Stimulated activated CD4-positive, alpha-beta T cell treated with anti-CD3 and anti-CD28 coated beads, Interleukin-15, amount 100 ng/mL, for 1 hour (primary cell): ENCODE measurements at regions not wholly inside any gene's neighbourhood (a gene's known extent, or its start where the extent isn't known, plus 50 kb on each side); places are given as distances from the start of the nearest gene placed in this dataset.
"Not testable (repeated sequence)": the region's sequence is repeated elsewhere in the genome, so short reads cannot be mapped to it uniquely, and the experiment has no call there.

Source experiments
- DNase-seq, 2 donors: peaks; one replicate each; pipeline ENCODE4 v3.0.0-alpha.2; 2020; ENCODE audit warnings: low read depth in 1 of 2, low spot score in 1 of 2

DNA sequence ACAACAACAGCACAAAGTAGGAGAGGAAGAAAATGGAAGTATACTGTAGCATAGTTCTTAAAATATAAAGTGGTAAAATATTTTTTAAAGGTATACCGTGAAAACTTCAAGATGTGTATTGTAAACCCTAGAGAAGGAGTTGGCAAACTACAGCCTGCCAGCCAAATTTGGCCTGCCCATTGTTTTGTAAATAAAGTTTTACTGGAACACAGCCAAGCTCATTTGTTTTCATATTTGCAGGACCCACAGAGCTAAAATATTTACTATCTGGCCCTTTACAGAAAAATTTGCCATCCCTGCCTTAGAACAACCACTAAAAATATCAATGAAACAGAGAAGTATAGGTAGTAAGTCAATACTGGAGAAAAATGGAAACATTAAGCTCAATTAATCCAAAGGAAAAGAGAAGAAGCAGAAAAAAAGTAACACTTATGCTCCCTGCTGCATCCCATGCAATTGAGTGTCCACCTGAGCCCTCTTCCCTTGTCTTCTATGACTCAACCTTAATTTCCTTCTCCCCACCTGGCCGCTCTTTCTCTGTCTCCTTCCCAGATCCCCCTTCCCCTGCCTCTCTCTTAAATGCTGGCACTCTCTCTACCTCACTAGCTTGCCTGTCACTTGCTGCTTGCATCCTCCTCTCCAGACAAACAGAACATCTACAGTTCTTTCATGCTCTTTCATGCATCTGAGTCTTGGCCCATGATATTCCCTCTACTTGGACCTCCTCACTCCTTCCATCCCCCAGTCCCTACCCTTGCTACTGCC is 50.6 kb upstream of the FER start:
- DNase-seq, result no peak

GRCh38 chr5:108696407-108696806 is 51.3 kb upstream of the FER start:
- DNase-seq, result no peak

GRCh38 chr5:108688485-108688884 is 59.2 kb upstream of the FER start:
- no peak for DNase-seq

- DNase-seq, result no peak
Observed at GRCh38 chr5:108687595-108688200, 60.0 kb upstream of the FER start.

DNA sequence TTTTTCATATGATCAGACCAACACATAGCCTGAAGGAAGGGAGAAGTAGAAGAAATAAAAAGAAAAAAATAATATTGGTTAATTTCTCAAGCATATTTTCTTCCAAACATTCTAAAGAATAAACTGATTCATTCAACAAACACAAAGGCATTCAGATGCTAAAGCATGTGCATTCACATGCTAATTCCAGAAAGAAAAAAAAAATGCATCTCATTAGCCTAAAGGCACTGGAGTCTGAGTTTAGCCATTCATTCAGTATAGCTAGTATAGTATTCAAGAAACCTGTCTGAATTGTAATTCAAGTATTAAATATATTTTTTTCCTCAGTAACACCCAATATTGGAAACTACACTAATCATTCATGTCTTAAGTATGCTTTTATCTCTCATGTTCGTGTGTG is 61.0 kb upstream of the FER start:
- no peak for DNase-seq

- DNase-seq, result not testable (repeated sequence)
Observed at GRCh38 chr5:108685448-108686216, 62.1 kb upstream of the FER start.

- no peak for DNase-seq
Observed at GRCh38 chr5:108681079-108681921, 66.4 kb upstream of the FER start.

DNA sequence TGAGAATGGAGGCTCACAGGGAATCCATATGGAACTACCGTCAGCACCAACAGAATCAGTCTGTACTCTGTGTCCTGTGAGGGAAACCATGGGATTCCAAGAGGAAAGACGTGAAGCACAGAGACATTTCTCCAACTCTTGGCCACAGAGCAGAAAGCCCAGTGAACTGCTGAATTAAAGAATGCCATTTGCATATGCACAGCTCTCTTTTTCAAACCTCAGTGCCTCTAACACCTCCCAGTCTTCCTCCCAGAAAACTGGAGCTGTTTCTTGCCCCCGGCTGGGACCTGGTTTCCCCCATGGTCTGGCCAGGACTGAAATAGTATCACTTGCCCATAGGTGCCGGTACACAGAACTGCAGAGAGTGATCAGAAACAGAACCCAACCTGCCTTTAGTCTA is 69.6 kb upstream of the FER start:
- DNase-seq, result no peak

DNA sequence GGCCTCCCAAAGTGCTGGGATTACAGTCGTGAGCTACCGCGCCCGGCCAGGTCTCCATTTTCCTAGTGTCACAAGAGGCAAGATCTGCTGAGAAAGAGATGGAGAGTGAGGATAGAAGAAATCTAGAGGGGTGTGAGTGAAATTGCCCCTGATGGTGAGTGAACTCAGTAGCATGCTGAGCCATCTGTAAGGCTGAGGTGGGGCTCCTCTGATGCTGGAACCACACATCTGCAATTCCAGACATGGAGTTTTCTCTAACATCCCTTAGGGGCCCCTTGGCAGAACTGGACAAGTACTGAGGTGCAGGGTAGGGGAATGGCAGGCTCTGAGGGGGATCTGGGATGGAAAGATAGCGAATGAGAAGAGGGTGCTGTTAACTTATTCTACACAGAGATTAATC is 72.0 kb upstream of the FER start:
- DNase-seq, result no peak

DNA sequence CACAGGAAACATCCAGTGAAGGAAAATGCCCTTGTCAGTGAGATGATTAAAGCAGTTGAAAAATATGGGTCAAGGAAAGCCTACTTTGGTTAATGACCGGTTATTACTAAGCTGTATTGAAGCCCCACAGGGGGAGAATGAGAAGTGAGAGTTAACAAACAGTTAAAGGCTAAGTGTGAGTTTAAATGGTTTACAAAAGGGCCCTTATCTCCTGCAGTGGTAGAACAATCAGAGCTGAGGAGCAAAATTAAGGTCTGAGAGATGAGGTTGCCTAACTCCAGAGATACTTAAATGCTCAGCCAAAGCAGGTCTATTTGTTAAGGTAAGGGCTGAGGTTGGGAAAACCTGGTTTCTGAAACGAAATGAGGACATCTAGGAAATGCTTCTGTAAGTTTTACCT is 75.1 kb upstream of the FER start:
- DNase-seq, result no peak

GRCh38 chr5:108670591-108671289 is 77.0 kb upstream of the FER start:
- DNase-seq, result no peak

DNA sequence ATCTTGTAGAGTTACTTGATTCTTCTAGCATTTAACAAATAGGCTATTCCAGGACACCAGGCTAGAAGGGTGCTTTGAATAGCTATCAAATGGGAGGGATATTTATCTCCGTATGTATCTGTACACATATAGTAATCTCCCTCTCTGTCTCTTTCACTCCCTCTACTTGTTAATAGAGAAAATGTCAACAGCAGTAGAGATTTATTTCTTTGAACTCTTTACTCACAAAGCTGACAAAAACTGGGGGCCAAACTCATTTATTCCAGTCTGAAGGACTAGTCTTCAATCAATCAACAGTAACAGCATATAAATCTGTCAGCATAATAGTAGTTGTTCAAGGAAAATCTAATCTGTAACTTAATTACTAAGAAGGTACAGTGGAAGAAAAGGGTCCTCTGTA is 78.2 kb upstream of the FER start:
- DNase-seq, result no peak

- DNase-seq, result no peak
Observed at GRCh38 chr5:108661590-108662219, 86.0 kb upstream of the FER start.

DNA sequence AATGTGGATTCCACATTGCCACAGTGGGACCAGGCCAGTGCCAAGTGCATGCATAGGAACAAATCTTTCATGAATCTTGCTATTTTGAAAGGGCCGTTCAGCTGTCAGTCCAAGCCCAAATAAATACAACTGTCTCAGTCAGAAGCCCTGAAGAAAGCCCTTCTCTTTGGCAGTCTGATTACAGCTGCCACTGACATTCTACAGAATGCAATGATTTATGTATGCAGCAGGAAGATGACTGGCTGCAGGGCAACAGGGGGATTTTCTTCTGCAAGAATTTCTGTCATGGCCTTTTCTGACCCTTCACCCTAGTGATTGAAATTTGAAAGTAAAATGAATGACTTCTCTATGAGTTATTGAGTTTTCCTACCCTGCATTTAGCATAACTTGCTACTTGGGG is 86.7 kb upstream of the FER start:
- no peak for DNase-seq

DNA sequence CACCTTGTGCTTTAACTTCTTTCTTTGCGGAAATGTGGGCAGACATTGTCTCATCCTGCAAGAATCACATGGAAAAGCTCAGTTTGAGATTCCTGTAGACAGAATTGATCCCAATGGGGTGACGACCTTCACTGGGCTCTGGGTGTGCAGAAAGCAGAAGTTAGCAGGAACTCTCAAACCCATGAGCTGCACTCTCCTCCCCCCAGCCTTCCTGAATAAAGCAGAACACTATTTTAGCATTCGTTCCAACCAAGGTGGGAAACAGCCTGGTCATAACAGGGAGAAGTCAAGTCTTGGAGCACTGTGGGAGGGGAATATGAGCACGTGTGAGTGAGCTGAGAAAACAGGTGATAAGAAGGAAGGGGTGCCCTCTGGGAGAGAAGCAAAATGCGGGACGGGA is 87.4 kb upstream of the FER start:
- no peak for DNase-seq

DNA sequence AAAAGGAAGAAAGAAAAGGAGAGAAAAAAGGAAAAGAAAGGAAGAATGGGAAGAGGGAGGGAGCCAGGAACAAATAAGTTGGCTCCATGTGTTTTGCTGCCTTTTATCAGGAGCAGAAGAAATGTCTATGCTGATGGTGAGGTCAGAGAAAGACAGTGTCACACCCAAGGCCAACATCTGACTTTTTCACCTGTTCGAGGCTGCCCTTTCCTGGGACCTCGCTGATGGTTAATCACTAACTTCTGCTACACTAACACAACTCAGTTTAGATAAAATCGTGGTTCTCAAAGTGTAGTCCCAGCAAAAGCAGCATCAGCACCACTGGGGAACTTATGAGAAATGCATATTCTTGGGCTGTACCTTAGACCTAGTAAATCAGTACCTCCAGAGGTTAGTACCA is 88.2 kb upstream of the FER start:
- no peak for DNase-seq

GRCh38 chr5:108655750-108656450 is 91.8 kb upstream of the FER start:
- DNase-seq, result no peak

GRCh38 chr5:108654051-108654450 is 93.6 kb upstream of the FER start:
- DNase-seq, result no peak

- DNase-seq, result no peak
Observed at GRCh38 chr5:108653201-108653600, 94.5 kb upstream of the FER start.

DNA sequence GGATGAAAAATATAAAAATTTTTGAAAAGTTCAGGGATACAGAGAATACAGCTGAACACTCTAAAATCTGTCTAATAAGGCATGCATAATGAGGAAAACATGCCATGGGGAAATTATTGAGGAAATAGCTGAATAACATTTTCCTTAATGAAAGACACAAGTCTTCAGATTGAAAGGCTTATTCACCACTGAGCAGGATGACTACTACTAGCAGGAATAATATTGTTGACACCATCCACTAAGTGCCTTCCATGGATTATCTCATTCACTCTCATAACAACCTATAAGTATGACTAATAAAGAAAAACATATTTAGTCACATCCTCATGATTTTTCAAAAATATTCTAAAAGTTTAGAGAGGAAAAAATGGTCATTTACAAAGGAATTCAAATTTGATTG is 96.7 kb upstream of the FER start:
- DNase-seq, result no peak
